GM06990 (cell line): ENCODE measurements at regions not wholly inside any gene's neighbourhood (a gene's known extent, or its start where the extent isn't known, plus 50 kb on each side); places are given as distances from the start of the nearest gene placed in this dataset.

Source experiments
- DNase-seq: peaks from one replicate; pipeline ENCODE4 v3.0.0-alpha.2; 2011; ENCODE audit not compliant: insufficient read length; ENCODE audit errors: extremely low read depth
- H3K27me3 ChIP-seq: replicated peaks from 2 replicates; pipeline ENCODE4 v1.6.0; 2011; ENCODE audit warnings: low read length; ENCODE audit not compliant: control insufficient read depth, insufficient read depth
- H3K36me3 ChIP-seq: 2 replicates; pipeline ENCODE4 v1.5.1; 2011; ENCODE audit warnings: low read length; ENCODE audit not compliant: control insufficient read depth, insufficient read depth
- H3K4me3 ChIP-seq: replicated peaks from 2 replicates; pipeline ENCODE4 v1.5.1; 2011; ENCODE audit warnings: low read depth, mild to moderate bottlenecking, control low read depth, low read length
- TF ChIP-seq, protein P1 (sequence below): IDR thresholded peaks from 2 replicates; pipeline ENCODE4 v1.5.1; 2011; ENCODE audit warnings: low read length, control low read depth, mild to moderate bottlenecking, inconsistent platforms; ENCODE audit not compliant: insufficient read depth, poor library complexity, severe bottlenecking

GRCh38 chr9:82675605-82676004 lies 387.3 kb downstream of the RASEF start:
- TF ChIP-seq, protein P1, sequence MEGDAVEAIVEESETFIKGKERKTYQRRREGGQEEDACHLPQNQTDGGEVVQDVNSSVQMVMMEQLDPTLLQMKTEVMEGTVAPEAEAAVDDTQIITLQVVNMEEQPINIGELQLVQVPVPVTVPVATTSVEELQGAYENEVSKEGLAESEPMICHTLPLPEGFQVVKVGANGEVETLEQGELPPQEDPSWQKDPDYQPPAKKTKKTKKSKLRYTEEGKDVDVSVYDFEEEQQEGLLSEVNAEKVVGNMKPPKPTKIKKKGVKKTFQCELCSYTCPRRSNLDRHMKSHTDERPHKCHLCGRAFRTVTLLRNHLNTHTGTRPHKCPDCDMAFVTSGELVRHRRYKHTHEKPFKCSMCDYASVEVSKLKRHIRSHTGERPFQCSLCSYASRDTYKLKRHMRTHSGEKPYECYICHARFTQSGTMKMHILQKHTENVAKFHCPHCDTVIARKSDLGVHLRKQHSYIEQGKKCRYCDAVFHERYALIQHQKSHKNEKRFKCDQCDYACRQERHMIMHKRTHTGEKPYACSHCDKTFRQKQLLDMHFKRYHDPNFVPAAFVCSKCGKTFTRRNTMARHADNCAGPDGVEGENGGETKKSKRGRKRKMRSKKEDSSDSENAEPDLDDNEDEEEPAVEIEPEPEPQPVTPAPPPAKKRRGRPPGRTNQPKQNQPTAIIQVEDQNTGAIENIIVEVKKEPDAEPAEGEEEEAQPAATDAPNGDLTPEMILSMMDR: no peak
- no peak for DNase-seq
- Histone ChIP-seq H3K4me3 (no peak overlapping the region), H3K36me3 (no peaks in the 10 kb centered on the region), H3K27me3 (no peaks in the 10 kb centered on the region)

- Histone ChIP-seq H3K36me3 (no peaks in the 10 kb centered on the region), H3K4me3 (no peak overlapping the region), H3K27me3 (no peaks in the 10 kb centered on the region)
- DNase-seq: no peak
- TF ChIP-seq, protein P1: no peak
These were observed 385.9 kb downstream of the RASEF start for GRCh38 chr9:82677086-82677485.

DNA sequence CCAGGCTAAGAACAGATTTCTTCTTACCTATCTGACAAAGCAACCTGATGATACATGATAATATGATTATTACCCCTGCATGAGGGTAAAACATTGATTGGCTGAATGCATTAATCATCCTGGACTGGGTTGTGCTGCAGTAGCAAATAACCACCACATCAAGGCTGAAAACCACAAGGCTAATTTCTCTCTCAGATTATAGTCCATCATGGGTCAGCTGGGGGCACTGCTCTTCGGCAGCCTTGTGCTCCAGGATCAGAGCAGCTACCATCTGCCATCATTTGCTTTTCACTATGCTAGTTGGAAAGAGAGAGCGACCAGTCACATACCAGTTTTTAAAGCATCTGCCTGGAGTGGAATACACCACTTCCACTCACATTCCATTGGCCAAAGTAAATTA lies 383.5 kb downstream of the RASEF start:
- Histone ChIP-seq H3K36me3 (no peaks in the 10 kb centered on the region), H3K4me3 (no peak overlapping the region), H3K27me3 (no peaks in the 10 kb centered on the region)
- no peak for DNase-seq
- TF ChIP-seq, protein P1: no peak

DNA sequence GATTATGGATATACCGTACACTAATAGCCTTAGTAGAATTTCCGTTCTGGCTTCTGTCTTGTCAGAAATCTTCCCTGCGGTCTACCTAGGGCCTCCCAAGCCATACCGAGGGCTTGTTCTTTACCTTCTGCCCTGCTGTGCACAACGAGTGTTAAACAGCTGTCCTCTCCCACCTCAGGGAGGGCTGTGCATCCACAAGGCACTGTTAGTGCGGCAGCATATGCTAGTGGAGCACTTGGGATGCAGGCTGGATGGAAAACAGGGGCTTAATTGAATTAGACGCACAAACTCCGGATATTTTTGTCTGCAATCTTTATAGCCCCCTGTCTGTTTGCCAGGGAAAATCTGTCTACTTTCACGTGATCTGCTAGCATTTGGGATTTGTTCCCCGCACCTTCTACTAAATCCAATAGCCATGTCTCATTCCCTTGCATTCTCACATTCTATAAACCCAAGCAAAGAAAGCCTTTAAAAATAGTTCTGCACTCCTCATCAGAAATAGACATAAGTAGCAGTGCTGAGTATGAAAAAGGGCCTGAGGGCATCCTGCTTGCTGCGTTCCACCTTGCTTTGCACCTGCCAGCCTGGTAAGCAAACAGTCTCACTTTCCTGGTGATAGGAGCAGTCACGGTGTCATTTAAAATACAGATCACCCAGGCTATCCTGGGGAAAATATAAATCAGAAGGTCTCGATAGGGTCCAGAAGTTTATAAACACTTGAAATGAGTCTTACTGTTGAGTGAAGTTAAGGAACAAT lies 382.6 kb downstream of the RASEF start:
- Histone ChIP-seq H3K4me3 (no peak overlapping the region), H3K36me3 (no peaks in the 10 kb centered on the region), H3K27me3 (no peaks in the 10 kb centered on the region)
- DNase-seq: no peak
- TF ChIP-seq, protein P1: no peak

GRCh38 chr9:82681809-82682208 lies 381.1 kb downstream of the RASEF start:
- TF ChIP-seq, protein P1: no peak
- Histone ChIP-seq H3K4me3 (no peak overlapping the region), H3K27me3 (no peaks in the 10 kb centered on the region), H3K36me3 (no peaks in the 10 kb centered on the region)
- no peak for DNase-seq
